HL-60 (cell line): ENCODE measurements at regions not wholly inside any gene's neighbourhood (a gene's known extent, or its start where the extent isn't known, plus 50 kb on each side); places are given as distances from the start of the nearest gene placed in this dataset.

Experiments used
- DNase-seq, 2 experiments: peaks; one replicate each; pipeline ENCODE4 v3.0.0-alpha.2; 2010 to 2020; ENCODE audit warnings: low read depth in 1 of 2, low spot score in 1 of 2
- H3K27ac ChIP-seq: fragments of 250-450 bp; sonication (Bioruptor Pico); replicated peaks from 2 replicates; pipeline ENCODE4 v1.5.1; 2020; ENCODE audit warnings: mild to moderate bottlenecking, moderate library complexity
- H3K27me3 ChIP-seq: fragments of 250-450 bp; sonication (Bioruptor Pico); 2 replicates; pipeline ENCODE4 v1.5.1; 2021; ENCODE audit warnings: mild to moderate bottlenecking, moderate library complexity; ENCODE audit not compliant: insufficient read depth, poor library complexity, severe bottlenecking
- H3K4me3 ChIP-seq: replicated peaks from 2 replicates; pipeline ENCODE4 v1.5.1; 2011; ENCODE audit warnings: mild to moderate bottlenecking, control low read depth, low read length; ENCODE audit not compliant: insufficient read depth
- CTCF ChIP-seq: IDR thresholded peaks from one replicate; pipeline ENCODE4 v1.5.1; 2011; ENCODE audit warnings: low read length, control low read depth, inconsistent platforms; ENCODE audit not compliant: insufficient read depth
- GABPA ChIP-seq: IDR thresholded peaks from 2 replicates; pipeline ENCODE4 v1.6.1; 2012; ENCODE audit warnings: low read depth
- POLR2AphosphoS5 ChIP-seq: IDR thresholded peaks from 2 replicates; pipeline ENCODE4 v1.6.1; 2012; ENCODE audit warnings: low read depth
- REST ChIP-seq: IDR thresholded peaks from 2 replicates; pipeline ENCODE4 v1.6.1; 2012; ENCODE audit warnings: low read depth; ENCODE audit not compliant: insufficient replicate concordance
- SPI1 ChIP-seq: IDR thresholded peaks from 2 replicates; pipeline ENCODE4 v1.6.1; 2012; ENCODE audit warnings: low read depth, mild to moderate bottlenecking, borderline replicate concordance

- TF ChIP-seq SPI1: no peak
- no peak for TF ChIP-seq GABPA
- TF ChIP-seq POLR2AphosphoS5: no peak
- no peak for TF ChIP-seq REST
- TF ChIP-seq CTCF: no peak
- Histone ChIP-seq H3K4me3 (no peak overlapping the region), H3K27ac (no peak overlapping the region), H3K27me3 (no peaks in the 10 kb centered on the region)
- DNase-seq: no peak
Measured at GRCh38 chr5:68725905-68726683, 367.7 kb upstream of the SLC30A5 start.

GRCh38 chr5:68727931-68728330 lies 365.9 kb upstream of the SLC30A5 start:
- DNase-seq: no peak

More at GRCh38 chr5:68727931-68728330, 365.9 kb upstream of the SLC30A5 start:
- Histone ChIP-seq H3K27ac (no peak overlapping the region), H3K4me3 (no peak overlapping the region), H3K27me3 (no peaks in the 10 kb centered on the region)
- TF ChIP-seq CTCF (no peak), POLR2AphosphoS5 (no peak), REST (no peak), SPI1 (no peak), GABPA (no peak)
